ENCODE measurements at regions not wholly inside any gene's neighbourhood (a gene's known extent, or its start where the extent isn't known, plus 50 kb on each side); places are given as distances from the start of the nearest gene placed in this dataset.

- ATAC-seq (ENCODE audit: insufficient read depth, low read depth) (no peak), DNase-seq (no peak)
- peaks cover 10% of the 10 kb centered on the region for H3K9me3 ChIP-seq (ENCODE audit: insufficient read depth, low read length, severe bottlenecking)
- no peak overlapping the region for H3K4me2 ChIP-seq (ENCODE audit: insufficient read depth, low read length)
- no peak for TF ChIP-seq CTCF (IDR thresholded peaks at IDR 0.05; ENCODE audit: borderline replicate concordance, extremely low read depth, low read length, poor library complexity, severe bottlenecking)
- TF ChIP-seq EZH2 (IDR thresholded peaks at IDR 0.05; ENCODE audit: borderline replicate concordance, low read depth, low read length, severe bottlenecking): no peak
- H3K4me3 ChIP-seq (ENCODE audit: low read depth in 1 of 2, low read length in 2 of 2): no peak overlapping the region
- H3K27me3 ChIP-seq (ENCODE audit: insufficient read depth, low read length, poor library complexity): no peaks in the 10 kb centered on the region
- H3K27ac ChIP-seq (ENCODE audit: low read length): no peak overlapping the region
- no peaks in the 10 kb centered on the region for H3K4me1 ChIP-seq (ENCODE audit: insufficient read depth, low read length)
- H3K9ac ChIP-seq (ENCODE audit: low read depth, low read length): no peak overlapping the region
- no peaks in the 10 kb centered on the region for H4K20me1 ChIP-seq (ENCODE audit: insufficient read depth, low read length)
- no peak overlapping the region for H2AFZ ChIP-seq (ENCODE audit: low read depth, low read length)
- H3K79me2 ChIP-seq (ENCODE audit: insufficient read depth, low read length): no peaks in the 10 kb centered on the region
- no peaks in the 10 kb centered on the region for H3K36me3 ChIP-seq (ENCODE audit: insufficient read depth, low read length)
Observed at GRCh38 chr21:14841511-14842472, 223.0 kb downstream of the NRIP1 start.

GRCh38 chr21:14838400-14838799, 226.4 kb downstream of the NRIP1 start:
- DNase-seq (no peak), ATAC-seq (ENCODE audit: insufficient read depth, low read depth) (no peak)
- H3K4me3 ChIP-seq (ENCODE audit: low read depth in 1 of 2, low read length in 2 of 2): no peak overlapping the region
- no peak overlapping the region for H2AFZ ChIP-seq (ENCODE audit: low read depth, low read length)
- no peaks in the 10 kb centered on the region for H3K36me3 ChIP-seq (ENCODE audit: insufficient read depth, low read length)
- TF ChIP-seq CTCF (IDR thresholded peaks at IDR 0.05; ENCODE audit: borderline replicate concordance, extremely low read depth, low read length, poor library complexity, severe bottlenecking): no peak
- no peak overlapping the region for H3K27ac ChIP-seq (ENCODE audit: low read length)
- no peaks in the 10 kb centered on the region for H3K4me1 ChIP-seq (ENCODE audit: insufficient read depth, low read length)
- H3K9me3 ChIP-seq (ENCODE audit: insufficient read depth, low read length, severe bottlenecking): no peaks in the 10 kb centered on the region
- no peaks in the 10 kb centered on the region for H3K79me2 ChIP-seq (ENCODE audit: insufficient read depth, low read length)
- no peaks in the 10 kb centered on the region for H3K27me3 ChIP-seq (ENCODE audit: insufficient read depth, low read length, poor library complexity)
- H3K9ac ChIP-seq (ENCODE audit: low read depth, low read length): no peak overlapping the region
- no peaks in the 10 kb centered on the region for H4K20me1 ChIP-seq (ENCODE audit: insufficient read depth, low read length)
- no peak overlapping the region for H3K4me2 ChIP-seq (ENCODE audit: insufficient read depth, low read length)

GRCh38 chr21:14836950-14837349, 227.8 kb downstream of the NRIP1 start:
- Histone ChIP-seq H3K27ac (ENCODE audit: low read length) (no peak overlapping the region), H3K9ac (ENCODE audit: low read depth, low read length) (no peak overlapping the region), H3K4me3 (ENCODE audit: low read depth in 1 of 2, low read length in 2 of 2) (no peak overlapping the region), H2AFZ (ENCODE audit: low read depth, low read length) (no peak overlapping the region), H3K36me3 (ENCODE audit: insufficient read depth, low read length) (no peaks in the 10 kb centered on the region), H3K9me3 (ENCODE audit: insufficient read depth, low read length, severe bottlenecking) (no peaks in the 10 kb centered on the region), H3K79me2 (ENCODE audit: insufficient read depth, low read length) (no peaks in the 10 kb centered on the region), H3K27me3 (ENCODE audit: insufficient read depth, low read length, poor library complexity) (no peaks in the 10 kb centered on the region), H4K20me1 (ENCODE audit: insufficient read depth, low read length) (no peaks in the 10 kb centered on the region), H3K4me2 (ENCODE audit: insufficient read depth, low read length) (no peak overlapping the region), H3K4me1 (ENCODE audit: insufficient read depth, low read length) (no peaks in the 10 kb centered on the region)
- TF ChIP-seq CTCF (IDR thresholded peaks at IDR 0.05; ENCODE audit: borderline replicate concordance, extremely low read depth, low read length, poor library complexity, severe bottlenecking) (no peak), EZH2 (IDR thresholded peaks at IDR 0.05; ENCODE audit: borderline replicate concordance, low read depth, low read length, severe bottlenecking) (no peak)
- ATAC-seq (ENCODE audit: insufficient read depth, low read depth) (no peak), DNase-seq (no peak)
